GM12878 (cell line): ENCODE measurements at regions not wholly inside any gene's neighbourhood (a gene's known extent, or its start where the extent isn't known, plus 50 kb on each side); places are given as distances from the start of the nearest gene placed in this dataset.

Source experiments
- ATAC-seq: fragments of 200-7000 bp; cut with Tn5 transposase; 3 replicates; pipeline ENCODE4 v1.9.1; 2020; ENCODE audit warnings: mild to moderate bottlenecking, moderate library complexity
- BruUV-seq: library from RNA; stranded (reverse); fragments of 400-500 nt; replicated peaks from 2 replicates; lab custom pipeline; 2021; lab: Mats Ljungman, UMichigan
- CTCF ChIA-PET: fragments of 300-600 bp; sonication (Branson Sonifier 250); formaldehyde crosslinking; extraction: SDS; loops from one replicate; lab custom pipeline; 2021; ENCODE audit warnings: inconsistent platforms; lab: Yijun Ruan, JAX
- POLR2A ChIA-PET: fragments of 350-600 bp; formaldehyde crosslinking; extraction: SDS; loops from one replicate; lab custom pipeline; 2021; ENCODE audit warnings: inconsistent platforms; lab: Charles Lee
- RAD21 ChIA-PET: fragments of 300-600 bp; sonication (Branson Sonifier 250); formaldehyde crosslinking; loops from one replicate; lab custom pipeline; 2023; ENCODE audit warnings: antibody characterized with exemption; ENCODE audit not compliant: unreplicated experiment; lab: Charles Lee
- SMC1A ChIA-PET: fragments of 300-600 bp; sonication (Branson Sonifier 250); formaldehyde crosslinking; loops from one replicate; lab custom pipeline; 2023; ENCODE audit not compliant: unreplicated experiment, uncharacterized antibody; lab: Charles Lee
- DNase-seq: peaks from one replicate; pipeline ENCODE4 v3.0.0-alpha.2; 2011; ENCODE audit warnings: low read depth, low spot score
- FAIRE-seq: peaks from 3 replicates; lab custom pipeline; 2011; peaks lifted over from hg19 to GRCh38; lab: Jason Lieb, UNC
- H2AFZ ChIP-seq: 2 replicates; pipeline ENCODE4 v1.6.0; 2011; ENCODE audit warnings: low read depth, low read length, control low read depth; ENCODE audit not compliant: control insufficient read depth
- H3K27ac ChIP-seq: 2 replicates; pipeline ENCODE4 v1.5.1; 2011; ENCODE audit warnings: control low read depth; ENCODE audit not compliant: control insufficient read depth, insufficient read depth
- H3K27me3 ChIP-seq, 2 experiments: replicated peaks in 1 of 2; 2 replicates each; pipeline versions ENCODE4 v1.6.0 to v1.6.1; 2011; ENCODE audit warnings: low read length in 1 of 2; ENCODE audit not compliant: control insufficient read depth in 2 of 2, insufficient read depth in 2 of 2
- H3K36me3 ChIP-seq, 2 experiments: 2 replicates each; pipeline ENCODE4 v1.5.1; 2011; ENCODE audit warnings: low read length in 1 of 2; ENCODE audit not compliant: control insufficient read depth in 2 of 2, insufficient read depth in 2 of 2
- H3K4me1 ChIP-seq: 2 replicates; pipeline ENCODE4 v1.6.1; 2011; ENCODE audit warnings: mild to moderate bottlenecking, low read length, moderate library complexity, mixed read lengths; ENCODE audit not compliant: control insufficient read depth, insufficient read depth
- H3K4me2 ChIP-seq: 2 replicates; pipeline ENCODE4 v1.6.0; 2011; ENCODE audit warnings: control low read depth; ENCODE audit not compliant: control insufficient read depth, insufficient read depth
- H3K4me3 ChIP-seq: fragments of 200-600 bp; sonication (generic); 2 replicates; pipeline ENCODE4 v1.5.1; 2016
- H3K79me2 ChIP-seq: 2 replicates; pipeline ENCODE4 v1.6.0; 2011; ENCODE audit warnings: low read length; ENCODE audit not compliant: control insufficient read depth, insufficient read depth
- H3K9ac ChIP-seq: 2 replicates; pipeline ENCODE4 v1.8.0; 2011; ENCODE audit warnings: low read length, control low read depth, mixed read lengths; ENCODE audit not compliant: control insufficient read depth, insufficient read depth
- H3K9me3 ChIP-seq: replicated peaks from 3 replicates; pipeline ENCODE4 v1.5.1; 2011; ENCODE audit warnings: mild to moderate bottlenecking, low read length; ENCODE audit not compliant: control insufficient read depth, insufficient read depth
- H4K20me1 ChIP-seq: 2 replicates; pipeline ENCODE4 v1.6.0; 2011; ENCODE audit not compliant: control insufficient read depth, insufficient read depth
- BCL11A ChIP-seq: IDR thresholded peaks from 2 replicates; pipeline ENCODE4 v1.6.1; 2011; ENCODE audit warnings: low read depth, low read length
- ETV6 ChIP-seq, 2 experiments: fragments of 450-650 bp in 1 of 2; IDR thresholded peaks in 1 of 2; conservative IDR thresholded peaks in 1 of 2; 2 replicates each; pipeline ENCODE4 v1.6.1; 2014; ENCODE audit warnings: antibody characterized with exemption in 1 of 2, borderline replicate concordance in 1 of 2, low read depth in 1 of 2, mild to moderate bottlenecking in 1 of 2, moderate library complexity in 1 of 2
- JUND ChIP-seq: IDR thresholded peaks from 2 replicates; pipeline ENCODE4 v1.6.1; 2012; ENCODE audit warnings: low read depth, mild to moderate bottlenecking, low read length, improper control_type of control experiment, moderate library complexity
- MTA3 ChIP-seq: IDR thresholded peaks from 2 replicates; pipeline ENCODE4 v1.6.1; 2012; ENCODE audit warnings: low read length, inconsistent platforms, borderline replicate concordance
- NBN ChIP-seq: fragments of 450-650 bp; IDR thresholded peaks from 2 replicates; pipeline ENCODE4 v1.6.1; 2016
- POLR2A ChIP-seq: IDR thresholded peaks from 2 replicates; pipeline ENCODE4 v1.6.1; 2011; ENCODE audit warnings: low read depth, mild to moderate bottlenecking, low read length
- SMAD5 ChIP-seq: IDR thresholded peaks from 2 replicates; pipeline ENCODE4 v1.6.1; 2016; ENCODE audit warnings: antibody characterized with exemption, low read depth
- WGBS: methylation state at CpG from one replicate; pipeline ENCODE4 v1.1.6; 2016; ENCODE audit warnings: low lambda C conversion rate; ENCODE audit not compliant: insufficient replicate concordance, insufficient coverage; ENCODE audit errors: missing lambda C conversion rate; 5-methylcytosine and 5-hydroxymethylcytosine counted together
- in situ Hi-C: fragments of 300-500 bp; cut with MboI; formaldehyde crosslinking; loops from 9 replicates; pipeline ENCODE4 v1.14.3; 2018; ENCODE audit warnings: mixed read lengths
- intact Hi-C: fragments of 100-400 bp; cut with micrococcal nuclease; formaldehyde crosslinking; loops from one replicate; pipeline ENCODE4 v1.14.2; 2022; ENCODE audit not compliant: unreplicated experiment
- TF ChIP-seq, protein P1 (sequence below): IDR thresholded peaks from 2 replicates; pipeline ENCODE4 v1.6.1; 2012; ENCODE audit warnings: low read depth, low read length, improper control_type of control experiment
- TF ChIP-seq, protein P2 (sequence below): fragments of 450-650 bp; IDR thresholded peaks from 2 replicates; pipeline ENCODE4 v1.6.1; 2017; ENCODE audit warnings: low read depth, mild to moderate bottlenecking, moderate library complexity
- TF ChIP-seq, protein P3 (sequence below): fragments of 150-350 bp; IDR thresholded peaks from 2 replicates; pipeline ENCODE4 v1.6.1; 2016; ENCODE audit warnings: low read depth, low read length
- TF ChIP-seq, protein P4 (sequence below): fragments of 450-650 bp; IDR thresholded peaks from 2 replicates; pipeline ENCODE4 v1.6.1; 2016; ENCODE audit warnings: mild to moderate bottlenecking

DNA sequence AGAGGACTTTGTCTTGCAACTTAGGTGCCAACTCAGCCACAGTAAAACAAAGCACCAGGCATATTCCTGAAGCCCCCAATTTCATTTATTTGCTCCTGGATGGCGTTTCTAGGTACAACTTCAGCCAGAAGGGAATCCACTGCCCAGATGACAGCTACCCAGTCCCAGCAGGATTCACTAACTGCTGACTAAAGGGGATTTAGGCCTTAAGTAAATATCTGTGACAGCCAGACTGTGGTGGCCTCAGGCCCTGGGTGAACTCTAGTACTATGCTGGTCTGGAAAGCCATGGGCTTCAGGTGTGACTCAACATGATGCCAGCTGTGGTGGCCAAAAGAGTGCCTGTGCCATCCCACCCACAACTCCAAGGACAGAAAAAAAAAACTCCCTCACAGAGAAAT, 396.1 kb upstream of the CCNG1 start:
- Histone ChIP-seq H3K4me2 (no peak overlapping the region), H3K9ac (no peak overlapping the region), H3K4me3 (no peak overlapping the region), H3K36me3 (no peaks in the 10 kb centered on the region)
- in situ Hi-C loops: no loop called here
- SMC1A ChIA-PET: no interaction called here
- POLR2A ChIA-PET: no interaction called here
- RAD21 ChIA-PET: no interaction called here
- TF ChIP-seq BCL11A: no peak
- TF ChIP-seq, protein P1, sequence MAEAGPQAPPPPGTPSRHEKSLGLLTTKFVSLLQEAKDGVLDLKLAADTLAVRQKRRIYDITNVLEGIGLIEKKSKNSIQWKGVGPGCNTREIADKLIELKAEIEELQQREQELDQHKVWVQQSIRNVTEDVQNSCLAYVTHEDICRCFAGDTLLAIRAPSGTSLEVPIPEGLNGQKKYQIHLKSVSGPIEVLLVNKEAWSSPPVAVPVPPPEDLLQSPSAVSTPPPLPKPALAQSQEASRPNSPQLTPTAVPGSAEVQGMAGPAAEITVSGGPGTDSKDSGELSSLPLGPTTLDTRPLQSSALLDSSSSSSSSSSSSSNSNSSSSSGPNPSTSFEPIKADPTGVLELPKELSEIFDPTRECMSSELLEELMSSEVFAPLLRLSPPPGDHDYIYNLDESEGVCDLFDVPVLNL: no peak
- no peak for TF ChIP-seq NBN
- no peak for TF ChIP-seq JUND
- TF ChIP-seq, protein P2, sequence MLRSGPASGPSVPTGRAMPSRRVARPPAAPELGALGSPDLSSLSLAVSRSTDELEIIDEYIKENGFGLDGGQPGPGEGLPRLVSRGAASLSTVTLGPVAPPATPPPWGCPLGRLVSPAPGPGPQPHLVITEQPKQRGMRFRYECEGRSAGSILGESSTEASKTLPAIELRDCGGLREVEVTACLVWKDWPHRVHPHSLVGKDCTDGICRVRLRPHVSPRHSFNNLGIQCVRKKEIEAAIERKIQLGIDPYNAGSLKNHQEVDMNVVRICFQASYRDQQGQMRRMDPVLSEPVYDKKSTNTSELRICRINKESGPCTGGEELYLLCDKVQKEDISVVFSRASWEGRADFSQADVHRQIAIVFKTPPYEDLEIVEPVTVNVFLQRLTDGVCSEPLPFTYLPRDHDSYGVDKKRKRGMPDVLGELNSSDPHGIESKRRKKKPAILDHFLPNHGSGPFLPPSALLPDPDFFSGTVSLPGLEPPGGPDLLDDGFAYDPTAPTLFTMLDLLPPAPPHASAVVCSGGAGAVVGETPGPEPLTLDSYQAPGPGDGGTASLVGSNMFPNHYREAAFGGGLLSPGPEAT: no peak
- TF ChIP-seq, protein P3, sequence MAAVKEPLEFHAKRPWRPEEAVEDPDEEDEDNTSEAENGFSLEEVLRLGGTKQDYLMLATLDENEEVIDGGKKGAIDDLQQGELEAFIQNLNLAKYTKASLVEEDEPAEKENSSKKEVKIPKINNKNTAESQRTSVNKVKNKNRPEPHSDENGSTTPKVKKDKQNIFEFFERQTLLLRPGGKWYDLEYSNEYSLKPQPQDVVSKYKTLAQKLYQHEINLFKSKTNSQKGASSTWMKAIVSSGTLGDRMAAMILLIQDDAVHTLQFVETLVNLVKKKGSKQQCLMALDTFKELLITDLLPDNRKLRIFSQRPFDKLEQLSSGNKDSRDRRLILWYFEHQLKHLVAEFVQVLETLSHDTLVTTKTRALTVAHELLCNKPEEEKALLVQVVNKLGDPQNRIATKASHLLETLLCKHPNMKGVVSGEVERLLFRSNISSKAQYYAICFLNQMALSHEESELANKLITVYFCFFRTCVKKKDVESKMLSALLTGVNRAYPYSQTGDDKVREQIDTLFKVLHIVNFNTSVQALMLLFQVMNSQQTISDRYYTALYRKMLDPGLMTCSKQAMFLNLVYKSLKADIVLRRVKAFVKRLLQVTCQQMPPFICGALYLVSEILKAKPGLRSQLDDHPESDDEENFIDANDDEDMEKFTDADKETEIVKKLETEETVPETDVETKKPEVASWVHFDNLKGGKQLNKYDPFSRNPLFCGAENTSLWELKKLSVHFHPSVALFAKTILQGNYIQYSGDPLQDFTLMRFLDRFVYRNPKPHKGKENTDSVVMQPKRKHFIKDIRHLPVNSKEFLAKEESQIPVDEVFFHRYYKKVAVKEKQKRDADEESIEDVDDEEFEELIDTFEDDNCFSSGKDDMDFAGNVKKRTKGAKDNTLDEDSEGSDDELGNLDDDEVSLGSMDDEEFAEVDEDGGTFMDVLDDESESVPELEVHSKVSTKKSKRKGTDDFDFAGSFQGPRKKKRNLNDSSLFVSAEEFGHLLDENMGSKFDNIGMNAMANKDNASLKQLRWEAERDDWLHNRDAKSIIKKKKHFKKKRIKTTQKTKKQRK: no peak
- no peak for TF ChIP-seq SMAD5
- TF ChIP-seq POLR2A: no peak
- TF ChIP-seq MTA3: no peak
- TF ChIP-seq ETV6 (conservative IDR thresholded peaks at IDR 0.05 in 1 of 2, IDR thresholded peaks at IDR 0.05 in 1 of 2; ENCODE audit: borderline replicate concordance in 1 of 2, low read depth in 1 of 2): no peak
- TF ChIP-seq, protein P4, sequence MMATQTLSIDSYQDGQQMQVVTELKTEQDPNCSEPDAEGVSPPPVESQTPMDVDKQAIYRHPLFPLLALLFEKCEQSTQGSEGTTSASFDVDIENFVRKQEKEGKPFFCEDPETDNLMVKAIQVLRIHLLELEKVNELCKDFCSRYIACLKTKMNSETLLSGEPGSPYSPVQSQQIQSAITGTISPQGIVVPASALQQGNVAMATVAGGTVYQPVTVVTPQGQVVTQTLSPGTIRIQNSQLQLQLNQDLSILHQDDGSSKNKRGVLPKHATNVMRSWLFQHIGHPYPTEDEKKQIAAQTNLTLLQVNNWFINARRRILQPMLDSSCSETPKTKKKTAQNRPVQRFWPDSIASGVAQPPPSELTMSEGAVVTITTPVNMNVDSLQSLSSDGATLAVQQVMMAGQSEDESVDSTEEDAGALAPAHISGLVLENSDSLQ: no peak
- TF ChIP-seq, all 136 proteins: peak for 0
- H3K79me2 ChIP-seq: no peaks in the 10 kb centered on the region
- no peak for ATAC-seq
- no peak for DNase-seq
- 6% methylated on average over 1 of the region's 1 CpG for WGBS
- H3K27me3 ChIP-seq: no peaks in the 10 kb centered on the region
- no peaks in the 10 kb centered on the region for H4K20me1 ChIP-seq
- H2AFZ ChIP-seq: no peak overlapping the region
- CTCF ChIA-PET: interaction anchor here (0.7 kb wide), 1 partner anchor 26 kb away, joined by 3 read pairs; no protein-coding TSS in a partner anchor
- no peak for FAIRE-seq
- no peaks in the 10 kb centered on the region; the same call in 2 of the 3 replicates for H3K9me3 ChIP-seq
- no peak overlapping the region for H3K27ac ChIP-seq
- no peaks in the 10 kb centered on the region for H3K4me1 ChIP-seq
- no TSS peak for BruUV-seq
- intact Hi-C loops: no loop called here
